Lower lobe of right lung (tissue), 2 donors: ENCODE measurements at regions not wholly inside any gene's neighbourhood (a gene's known extent, or its start where the extent isn't known, plus 50 kb on each side); places are given as distances from the start of the nearest gene placed in this dataset.

Experiments
- ATAC-seq, 2 donors: fragments of 200-7000 bp; cut with Tn5 transposase; one replicate each; pipeline ENCODE4 v1.9.1; 2020 to 2022; ENCODE audit warnings: mild to moderate bottlenecking in 2 of 2, moderate library complexity in 2 of 2
- DNase-seq: peaks from one replicate; pipeline ENCODE4 v3.0.0-alpha.2; 2020
- H3K27ac ChIP-seq: fragments of 200-600 bp; one replicate; pipeline ENCODE4 v1.8.0; 2022
- H3K27me3 ChIP-seq: fragments of 200-600 bp; one replicate; pipeline ENCODE4 v1.8.0; 2022; ENCODE audit warnings: low read depth
- H3K36me3 ChIP-seq: fragments of 200-600 bp; one replicate; pipeline ENCODE4 v1.8.0; 2022; ENCODE audit warnings: mild to moderate bottlenecking
- H3K4me1 ChIP-seq: fragments of 200-600 bp; one replicate; pipeline ENCODE4 v1.8.0; 2022
- H3K4me3 ChIP-seq: fragments of 200-600 bp; one replicate; pipeline ENCODE4 v1.8.0; 2022; ENCODE audit warnings: mild to moderate bottlenecking
- H3K9me3 ChIP-seq: fragments of 200-600 bp; one replicate; pipeline ENCODE4 v1.8.0; 2022
- intact Hi-C: fragments of 100-400 bp; cut with DNase I; formaldehyde crosslinking; loops from one replicate; pipeline ENCODE4 v1.11.0; 2022
- TF ChIP-seq, protein P1 (sequence below): fragments of 200-600 bp; IDR thresholded peaks from one replicate; pipeline ENCODE4 v1.8.0; 2022; ENCODE audit warnings: antibody characterized with exemption, mild to moderate bottlenecking
- donor health status: DM: no; HTN: yes; CAD: no; lungs with severe emphysema.

DNA sequence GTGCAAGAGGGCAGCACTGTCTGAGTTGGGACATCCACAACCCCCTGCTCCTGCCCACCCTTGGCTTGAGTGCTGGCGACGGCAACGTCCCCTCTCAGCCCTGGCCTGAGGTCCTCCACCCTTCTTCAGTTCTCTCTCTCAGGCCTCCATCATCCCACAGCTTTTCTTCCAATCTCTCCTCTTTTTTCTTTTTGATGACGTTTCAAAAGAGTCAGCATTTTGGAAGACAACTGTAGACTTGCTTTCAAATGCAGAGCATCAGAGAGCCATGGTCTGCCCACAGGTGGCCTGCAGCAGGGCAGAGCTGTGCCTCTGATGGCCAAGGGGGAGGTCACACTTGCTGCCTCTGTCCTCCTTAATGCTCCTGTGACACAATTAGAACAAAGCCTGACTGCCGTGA, 775.4 kb downstream of the KCNJ18 start:
- Histone ChIP-seq H3K4me3 (no peak overlapping the region), H3K36me3 (no peaks in the 10 kb centered on the region), H3K9me3 (no peaks in the 10 kb centered on the region), H3K27me3 (no peaks in the 10 kb centered on the region), H3K4me1 (no peaks in the 10 kb centered on the region), H3K27ac (no peak overlapping the region)
- ATAC-seq, result no peak
- intact Hi-C loops, result no loop called here
- no peak for DNase-seq
- TF ChIP-seq, protein P1, sequence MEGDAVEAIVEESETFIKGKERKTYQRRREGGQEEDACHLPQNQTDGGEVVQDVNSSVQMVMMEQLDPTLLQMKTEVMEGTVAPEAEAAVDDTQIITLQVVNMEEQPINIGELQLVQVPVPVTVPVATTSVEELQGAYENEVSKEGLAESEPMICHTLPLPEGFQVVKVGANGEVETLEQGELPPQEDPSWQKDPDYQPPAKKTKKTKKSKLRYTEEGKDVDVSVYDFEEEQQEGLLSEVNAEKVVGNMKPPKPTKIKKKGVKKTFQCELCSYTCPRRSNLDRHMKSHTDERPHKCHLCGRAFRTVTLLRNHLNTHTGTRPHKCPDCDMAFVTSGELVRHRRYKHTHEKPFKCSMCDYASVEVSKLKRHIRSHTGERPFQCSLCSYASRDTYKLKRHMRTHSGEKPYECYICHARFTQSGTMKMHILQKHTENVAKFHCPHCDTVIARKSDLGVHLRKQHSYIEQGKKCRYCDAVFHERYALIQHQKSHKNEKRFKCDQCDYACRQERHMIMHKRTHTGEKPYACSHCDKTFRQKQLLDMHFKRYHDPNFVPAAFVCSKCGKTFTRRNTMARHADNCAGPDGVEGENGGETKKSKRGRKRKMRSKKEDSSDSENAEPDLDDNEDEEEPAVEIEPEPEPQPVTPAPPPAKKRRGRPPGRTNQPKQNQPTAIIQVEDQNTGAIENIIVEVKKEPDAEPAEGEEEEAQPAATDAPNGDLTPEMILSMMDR, result no peak

DNA sequence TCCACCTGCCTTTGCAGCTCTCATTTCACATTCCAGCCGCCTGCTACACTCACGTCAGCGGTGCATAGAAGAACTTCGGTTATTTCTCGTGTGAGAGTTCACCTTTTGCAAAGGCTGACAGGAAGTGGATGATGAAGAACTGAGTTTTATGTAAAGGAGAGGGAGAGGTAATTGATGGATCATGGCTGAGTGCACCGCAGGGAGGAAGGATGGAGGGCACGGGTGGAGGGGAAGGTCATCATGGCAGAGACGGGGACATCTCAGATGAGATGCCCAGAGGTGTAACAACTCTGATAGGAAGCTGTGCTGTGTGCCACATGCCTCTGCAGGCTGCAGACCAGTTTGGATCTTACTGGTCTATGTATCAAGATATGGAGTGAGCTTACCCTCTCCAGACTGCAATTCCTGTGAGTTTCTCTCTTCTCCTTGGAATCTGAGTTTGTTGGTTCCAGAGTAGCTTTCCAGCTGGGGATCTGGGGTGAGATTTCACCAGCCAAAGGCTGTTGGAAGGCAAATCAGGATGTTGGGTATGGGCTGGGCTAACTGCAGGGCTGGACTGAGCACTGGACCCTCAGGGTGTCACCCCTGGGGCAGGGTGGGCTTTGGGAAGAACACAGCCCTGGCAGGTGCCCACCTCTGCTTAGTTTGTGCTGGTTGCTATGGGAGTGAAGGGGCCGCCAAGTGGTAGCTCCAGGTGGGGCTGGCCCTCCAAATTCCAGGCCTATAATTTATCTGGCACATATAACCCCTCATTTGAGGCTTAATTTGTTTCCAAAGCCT, 777.0 kb downstream of the KCNJ18 start:
- H3K9me3 ChIP-seq, result no peaks in the 10 kb centered on the region
- intact Hi-C loops, result no loop called here
- ATAC-seq (no peak), DNase-seq (no peak)
- H3K4me1 ChIP-seq, result no peaks in the 10 kb centered on the region
- no peaks in the 10 kb centered on the region for H3K27me3 ChIP-seq
- no peak overlapping the region for H3K27ac ChIP-seq
- H3K36me3 ChIP-seq, result no peaks in the 10 kb centered on the region
- H3K4me3 ChIP-seq, result no peak overlapping the region
- TF ChIP-seq, protein P1, result no peak

DNA sequence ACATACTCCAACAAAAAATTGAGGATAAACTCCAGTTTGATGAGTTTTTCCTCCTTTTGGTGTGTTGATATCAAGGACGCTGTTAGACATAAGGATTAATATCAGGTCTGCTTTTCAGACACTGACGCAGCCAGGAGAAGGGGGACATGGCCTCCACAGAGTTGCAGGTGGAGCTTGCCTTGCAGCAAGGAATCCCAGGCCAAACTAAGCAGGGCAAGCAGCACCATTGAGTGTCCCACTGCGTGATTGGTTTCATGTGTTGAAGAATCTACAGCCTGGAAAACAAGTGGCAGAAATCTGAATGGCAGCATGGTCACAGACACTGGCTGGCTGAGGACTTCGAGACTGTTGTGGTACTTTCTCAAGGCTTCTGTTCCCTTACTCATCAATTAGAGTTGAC, 777.6 kb downstream of the KCNJ18 start:
- Histone ChIP-seq H3K4me1 (no peaks in the 10 kb centered on the region), H3K36me3 (no peaks in the 10 kb centered on the region), H3K9me3 (no peaks in the 10 kb centered on the region), H3K4me3 (no peak overlapping the region), H3K27ac (no peak overlapping the region), H3K27me3 (no peaks in the 10 kb centered on the region)
- TF ChIP-seq, protein P1, result no peak
- no peak for DNase-seq
- intact Hi-C loops, result no loop called here
- no peak for ATAC-seq

DNA sequence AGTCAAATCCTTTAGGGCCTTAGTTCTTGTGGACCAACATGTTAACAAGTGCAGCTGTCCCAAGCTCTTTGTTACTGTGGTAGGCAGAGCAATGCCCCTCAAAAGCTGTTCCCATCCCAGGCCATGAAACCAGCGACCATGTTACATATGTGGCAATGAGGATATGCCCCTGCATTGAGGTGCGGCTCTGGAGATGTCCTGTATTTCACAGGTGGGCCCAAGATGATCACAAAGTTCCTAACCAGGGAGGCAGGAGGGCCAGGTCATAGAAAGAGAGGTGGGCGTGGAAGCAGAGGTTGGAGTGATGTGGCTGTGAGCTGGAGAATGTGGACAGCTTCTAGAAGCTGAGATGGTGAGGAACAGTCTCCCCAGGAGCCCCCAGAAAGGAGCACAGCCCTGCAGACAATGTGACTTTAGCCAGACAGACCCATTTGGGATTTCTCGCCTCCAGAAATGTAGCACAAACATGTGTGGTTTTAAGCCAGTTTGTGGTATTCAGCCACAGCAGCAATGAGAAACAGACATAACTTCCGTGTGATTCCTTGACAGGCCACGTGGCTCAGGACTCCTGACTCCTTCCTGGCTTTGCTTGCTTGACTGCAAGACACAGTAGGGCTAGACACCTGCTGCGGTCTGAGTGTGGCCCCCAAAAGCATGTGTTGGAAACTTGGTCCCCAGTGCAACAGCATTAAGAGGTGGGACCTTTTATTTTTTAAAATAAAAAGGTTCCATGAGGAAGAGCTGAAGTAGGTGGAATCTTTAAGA, 778.3 kb downstream of the KCNJ18 start:
- Histone ChIP-seq H3K4me1 (no peaks in the 10 kb centered on the region), H3K9me3 (no peaks in the 10 kb centered on the region), H3K4me3 (no peak overlapping the region), H3K36me3 (no peaks in the 10 kb centered on the region), H3K27ac (no peak overlapping the region), H3K27me3 (no peaks in the 10 kb centered on the region)
- intact Hi-C loops, result no loop called here
- no peak for ATAC-seq
- no peak for DNase-seq
- TF ChIP-seq, protein P1, result no peak

DNA sequence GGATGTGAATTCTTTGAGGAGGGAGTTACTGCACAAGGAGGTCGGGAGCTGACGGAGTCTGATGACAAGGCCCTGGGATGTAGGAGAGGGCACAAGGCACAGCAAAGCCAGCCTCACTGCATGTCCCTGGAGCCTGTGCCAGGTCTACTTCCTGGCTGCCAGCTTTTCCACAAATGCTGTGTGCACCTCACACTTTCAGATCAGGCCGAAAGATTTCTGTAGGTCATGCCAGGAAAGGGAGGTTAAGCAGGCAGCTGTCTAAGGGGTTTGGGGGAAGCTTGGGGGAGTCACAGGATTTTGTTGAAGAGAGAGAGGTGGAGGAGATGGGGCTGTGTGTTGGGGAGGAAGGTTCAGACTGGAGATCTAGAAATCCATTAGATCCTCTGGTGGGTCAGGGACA, 792.5 kb downstream of the KCNJ18 start:
- H3K4me3 ChIP-seq, result no peak overlapping the region
- H3K27ac ChIP-seq, result no peak overlapping the region
- ATAC-seq (no peak), DNase-seq (no peak)
- H3K9me3 ChIP-seq, result peaks cover 5% of the 10 kb centered on the region
- intact Hi-C loops, result no loop called here
- TF ChIP-seq, protein P1, result no peak
- H3K27me3 ChIP-seq, result no peaks in the 10 kb centered on the region
- no peaks in the 10 kb centered on the region for H3K4me1 ChIP-seq
- H3K36me3 ChIP-seq, result no peaks in the 10 kb centered on the region
